GM21526 (cell line): ENCODE measurements at regions not wholly inside any gene's neighbourhood (a gene's known extent, or its start where the extent isn't known, plus 50 kb on each side); places are given as distances from the start of the nearest gene placed in this dataset.
"Not testable (repeated sequence)": the region's sequence is repeated elsewhere in the genome, so short reads cannot be mapped to it uniquely, and the experiment has no call there.

Source experiments
- ATAC-seq: cut with Tn5 transposase; IDR thresholded peaks from one replicate; pipeline ENCODE4 v1.9.1; 2021; ENCODE audit warnings: moderate library complexity; ENCODE audit not compliant: unreplicated experiment, low FRiP score

GRCh38 chr21:27067226-27067625 is 100.3 kb upstream of the ADAMTS5 start:
- ATAC-seq: no peak

GRCh38 chr21:27062443-27062842 is 95.6 kb upstream of the ADAMTS5 start:
- ATAC-seq: no peak

- no peak for ATAC-seq
Observed at GRCh38 chr21:27061770-27062169, 94.9 kb upstream of the ADAMTS5 start.

DNA sequence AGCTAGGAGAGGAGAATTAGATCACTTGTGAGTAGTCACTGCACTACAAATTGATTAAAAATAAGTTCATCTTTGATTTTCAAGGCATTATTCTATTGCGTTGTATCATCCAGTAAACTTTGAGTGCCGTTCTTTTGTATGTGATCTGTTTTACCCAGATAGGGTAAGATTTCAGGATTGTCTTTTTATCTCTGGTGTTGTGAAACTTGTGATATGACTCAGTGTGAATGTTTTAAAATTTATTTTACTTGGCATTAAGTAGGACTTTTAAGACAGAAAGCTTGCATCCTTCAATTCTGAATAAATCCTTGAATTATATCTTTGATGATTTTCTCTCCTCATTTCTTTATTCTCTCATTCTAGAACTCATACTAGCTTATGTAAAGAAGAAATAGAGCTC is 93.3 kb upstream of the ADAMTS5 start:
- ATAC-seq: no peak

DNA sequence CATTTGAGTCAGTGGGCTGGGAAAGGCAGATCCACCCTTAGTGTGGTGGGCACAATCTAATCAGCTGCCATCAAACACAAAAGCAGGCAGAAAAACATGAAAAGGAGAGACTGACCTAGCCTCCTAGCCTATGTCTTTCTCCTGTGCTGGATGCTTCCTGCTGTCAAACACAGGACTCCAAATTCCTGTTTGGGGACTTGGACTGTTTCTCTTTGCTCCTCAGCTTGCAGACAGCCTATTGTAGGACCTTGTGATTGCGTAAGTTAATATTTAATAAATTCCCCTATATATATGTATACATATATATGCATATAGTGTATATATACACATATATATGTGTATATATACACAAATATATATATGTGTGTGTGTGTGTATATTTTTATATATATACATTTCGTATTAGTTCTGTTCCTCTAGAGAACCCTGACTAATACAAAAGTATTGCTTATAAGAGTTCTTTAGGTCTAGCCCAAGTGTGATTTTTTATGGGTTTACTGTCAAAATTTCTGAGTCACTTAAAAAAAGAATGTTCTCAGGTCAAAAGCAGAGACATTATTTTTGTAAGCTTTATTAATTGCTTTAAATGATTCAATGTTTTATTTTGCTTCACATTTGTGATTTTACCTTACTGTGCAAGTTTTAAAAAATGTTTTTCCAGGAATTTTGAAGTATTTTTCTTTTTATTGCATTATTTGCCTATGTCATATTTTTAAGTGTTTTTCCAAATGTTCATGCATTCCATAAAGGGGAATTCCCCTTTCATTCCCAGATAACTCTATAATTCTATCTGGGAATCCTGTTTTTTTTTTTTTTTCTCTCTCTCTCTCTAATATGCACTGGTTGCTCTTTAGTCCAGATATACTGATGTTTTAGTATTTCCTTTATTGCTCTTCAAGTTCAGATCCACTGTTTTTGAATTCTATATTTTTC is 92.1 kb upstream of the ADAMTS5 start:
- no peak for ATAC-seq

DNA sequence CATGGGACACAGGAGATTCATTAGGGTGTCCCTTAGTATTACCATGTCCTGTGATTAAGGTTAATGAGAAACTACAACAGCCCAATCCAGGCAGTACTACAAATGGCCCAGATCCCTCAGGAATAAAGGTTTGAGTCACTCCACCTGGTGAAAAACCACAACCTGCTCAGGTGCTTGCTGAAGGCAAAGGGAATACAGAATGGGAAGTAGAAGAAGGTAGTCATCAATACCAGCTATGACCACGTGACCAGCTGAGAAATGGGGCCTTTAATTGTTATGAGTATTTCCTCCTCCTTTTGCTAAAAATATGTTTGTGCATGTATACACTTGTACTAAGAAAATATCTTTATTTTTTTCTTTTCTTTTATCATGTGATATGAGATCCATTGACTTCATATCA is 91.1 kb upstream of the ADAMTS5 start:
- no peak for ATAC-seq

DNA sequence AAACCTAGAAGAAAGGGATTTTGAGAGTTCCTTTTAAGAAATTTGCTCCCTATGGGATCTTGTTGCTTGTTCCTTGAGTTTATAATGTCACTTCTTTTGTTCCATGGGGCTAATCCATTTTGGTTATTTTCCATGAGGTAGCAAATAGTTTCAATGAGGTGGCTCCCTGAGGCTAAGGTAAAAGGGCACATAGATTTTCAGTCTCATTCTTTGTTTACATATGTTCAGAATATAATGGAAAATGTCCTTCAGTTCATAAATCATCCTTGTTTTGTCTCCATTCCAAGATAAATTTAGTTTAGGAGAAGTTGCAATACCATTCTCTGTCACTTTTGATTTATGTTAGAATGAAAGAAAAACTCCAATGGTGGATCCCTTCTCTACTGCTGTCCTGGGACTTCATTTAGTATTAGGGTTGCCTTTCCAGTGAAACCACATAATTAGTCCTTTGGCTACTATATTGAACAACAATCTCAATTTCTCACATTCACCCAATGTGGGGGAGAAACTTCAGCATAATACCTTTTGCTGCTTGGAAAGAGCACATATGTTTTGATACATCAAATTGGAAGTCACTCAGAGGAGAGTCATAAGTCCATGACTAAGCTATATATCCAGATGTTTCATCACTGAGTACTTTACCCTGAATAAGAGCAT is 80.9 kb upstream of the ADAMTS5 start:
- ATAC-seq: no peak

DNA sequence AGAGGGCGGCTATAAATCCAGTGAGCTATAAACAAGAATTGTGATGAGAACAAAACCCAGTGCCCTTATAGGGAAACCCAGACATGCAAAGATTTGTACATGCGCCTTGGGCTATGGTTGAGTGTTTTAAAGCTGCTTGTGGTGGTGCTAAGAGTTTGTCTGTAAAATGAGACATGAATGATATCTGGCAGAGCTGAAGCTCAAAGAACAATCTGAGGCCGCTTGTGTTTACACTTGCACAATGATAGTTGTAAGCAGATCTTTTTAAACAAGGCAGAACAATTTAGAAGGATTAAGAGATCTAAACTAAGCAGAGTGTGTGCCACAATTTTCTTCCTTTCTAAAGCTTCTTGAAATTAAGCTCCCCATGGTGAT is 80.4 kb upstream of the ADAMTS5 start:
- no peak for ATAC-seq

- ATAC-seq: no peak
Observed at GRCh38 chr21:27045281-27045985, 78.5 kb upstream of the ADAMTS5 start.

- ATAC-seq: no peak
Observed at GRCh38 chr21:27043377-27043776, 76.5 kb upstream of the ADAMTS5 start.

DNA sequence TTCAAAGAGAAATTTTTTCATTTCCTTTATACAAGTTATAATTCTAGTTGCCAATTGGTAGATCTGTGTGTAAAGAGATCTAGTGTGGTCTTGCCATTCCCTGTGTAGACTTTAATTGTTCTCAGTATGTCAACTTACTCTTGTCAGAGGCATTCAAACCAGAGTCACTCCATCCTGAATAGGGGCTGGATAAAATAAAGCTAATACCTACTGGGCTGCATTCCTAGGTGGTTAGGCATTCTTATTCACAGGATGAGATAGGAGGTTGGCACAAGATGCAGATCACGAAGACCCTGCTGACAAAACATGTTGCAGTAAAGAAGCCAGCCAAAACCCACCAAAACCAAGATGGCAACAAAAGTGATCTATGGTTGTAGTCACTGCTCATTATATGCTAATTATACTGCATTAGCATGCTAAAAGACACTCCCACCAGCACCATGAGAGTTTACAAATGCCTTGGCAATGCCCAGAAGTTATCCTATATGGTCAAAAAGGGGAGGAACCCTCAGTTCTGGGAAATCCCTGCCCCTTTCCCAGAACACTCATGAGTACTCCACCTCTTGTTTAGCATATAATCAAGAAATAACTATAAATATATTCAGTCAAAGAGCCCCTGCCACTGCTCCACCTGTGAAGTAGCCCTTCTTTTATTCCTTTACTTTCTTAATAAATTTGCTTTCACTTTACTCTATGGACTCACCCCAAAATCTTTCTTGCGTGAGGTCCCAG is 74.0 kb upstream of the ADAMTS5 start:
- no peak for ATAC-seq

DNA sequence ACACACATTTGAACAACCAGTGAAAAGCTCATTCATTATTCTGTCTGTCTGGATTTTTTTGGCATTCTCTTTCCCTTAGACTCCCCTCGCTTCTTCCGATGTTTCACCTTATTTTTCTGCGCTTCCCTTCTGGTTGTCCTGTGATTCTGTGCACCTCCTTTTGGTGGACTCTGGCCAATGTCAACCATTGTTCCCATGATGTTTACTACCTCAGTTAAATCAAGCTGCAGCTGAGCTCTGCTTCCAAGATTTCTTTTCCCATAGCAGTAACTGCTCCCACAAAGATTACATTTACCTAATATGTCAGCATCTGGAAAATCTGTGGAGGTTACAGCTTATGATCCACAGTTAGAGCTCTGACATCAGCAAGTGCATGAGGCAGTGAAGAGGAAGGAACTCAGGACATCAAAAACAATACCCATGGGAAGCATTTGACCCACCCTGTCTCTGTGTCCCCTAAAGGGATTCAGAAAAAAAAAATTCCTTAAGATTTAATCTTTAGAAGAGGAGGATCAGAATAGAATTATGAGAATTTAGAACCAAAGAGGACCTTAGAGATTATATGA is 69.9 kb upstream of the ADAMTS5 start:
- ATAC-seq: no peak

DNA sequence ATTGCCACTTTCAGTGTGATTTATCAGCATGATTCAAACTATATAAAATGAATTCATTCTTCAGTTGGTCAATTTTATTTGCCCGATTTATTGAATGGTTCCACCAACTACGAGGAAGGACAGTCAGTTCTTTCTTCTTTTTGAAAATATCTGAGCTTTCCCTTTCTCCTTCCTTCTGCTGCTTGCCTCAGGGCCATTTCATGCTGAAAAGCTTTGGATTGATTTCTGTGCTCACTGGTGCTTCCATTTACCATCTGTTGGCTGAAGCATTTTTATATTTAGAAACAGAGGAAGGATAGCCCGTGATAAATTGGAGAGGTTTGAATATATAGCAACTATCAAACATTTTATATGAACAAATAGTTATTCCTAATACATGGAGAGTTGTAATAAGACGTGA is 68.9 kb upstream of the ADAMTS5 start:
- ATAC-seq: no peak

GRCh38 chr21:27034796-27035195 is 67.9 kb upstream of the ADAMTS5 start:
- ATAC-seq: no peak

DNA sequence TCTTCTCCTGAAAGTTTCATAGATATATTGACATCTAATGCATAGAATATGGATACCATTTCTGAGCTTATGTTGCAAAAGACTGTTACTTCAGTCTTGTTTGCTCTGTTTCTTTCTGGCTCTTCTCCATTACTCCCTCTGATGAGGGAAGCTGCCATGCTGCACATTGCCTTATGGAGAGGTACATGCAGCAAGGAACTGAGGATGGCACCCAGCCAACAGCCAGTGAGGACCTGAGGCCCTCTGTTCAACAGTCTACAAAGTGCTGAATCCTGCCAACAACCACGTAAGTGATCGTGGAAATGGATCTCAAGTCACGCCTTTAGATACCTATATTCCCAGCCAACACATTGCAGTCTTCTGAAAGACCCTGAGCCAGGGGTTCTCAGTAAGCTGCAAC is 66.6 kb upstream of the ADAMTS5 start:
- ATAC-seq: no peak

DNA sequence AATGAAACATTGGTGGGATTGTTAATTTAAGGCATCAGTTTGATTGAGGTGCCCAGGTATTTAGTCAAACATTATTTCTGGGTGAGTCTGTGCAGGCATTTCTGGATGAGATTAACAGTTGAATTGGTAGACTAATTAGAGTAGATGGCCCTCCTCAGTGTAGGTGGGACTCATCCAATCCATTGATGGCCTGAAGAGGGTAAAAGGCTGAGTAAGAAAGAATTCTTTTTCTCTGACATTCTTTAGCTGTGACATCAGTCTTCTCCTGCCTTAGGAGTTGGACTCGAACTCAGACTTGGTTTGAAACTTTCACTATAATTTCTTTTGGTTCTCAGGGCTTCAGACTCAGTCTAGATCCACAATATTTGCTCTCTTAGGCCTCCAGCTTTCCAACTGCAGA is 59.6 kb upstream of the ADAMTS5 start:
- no peak for ATAC-seq

DNA sequence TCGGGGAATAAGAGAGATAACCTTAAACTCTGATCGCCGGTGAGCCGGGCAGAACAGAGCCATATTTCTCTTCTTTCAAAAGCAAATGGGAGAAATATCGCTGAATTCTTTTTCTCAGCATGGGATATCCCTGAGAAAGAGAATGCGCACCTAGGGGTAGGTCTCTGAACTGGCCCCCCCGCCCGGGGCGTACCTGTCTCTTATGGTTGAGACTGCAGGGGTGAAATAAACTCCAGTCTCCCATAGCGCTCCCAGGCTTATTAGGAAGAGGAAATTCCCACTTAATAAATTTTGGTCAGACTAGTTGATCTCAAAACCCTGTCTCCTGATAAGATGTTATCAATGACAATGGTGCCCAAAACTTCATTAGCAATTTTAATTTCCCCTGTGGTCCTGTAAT is 58.8 kb upstream of the ADAMTS5 start:
- not testable (repeated sequence) for ATAC-seq

DNA sequence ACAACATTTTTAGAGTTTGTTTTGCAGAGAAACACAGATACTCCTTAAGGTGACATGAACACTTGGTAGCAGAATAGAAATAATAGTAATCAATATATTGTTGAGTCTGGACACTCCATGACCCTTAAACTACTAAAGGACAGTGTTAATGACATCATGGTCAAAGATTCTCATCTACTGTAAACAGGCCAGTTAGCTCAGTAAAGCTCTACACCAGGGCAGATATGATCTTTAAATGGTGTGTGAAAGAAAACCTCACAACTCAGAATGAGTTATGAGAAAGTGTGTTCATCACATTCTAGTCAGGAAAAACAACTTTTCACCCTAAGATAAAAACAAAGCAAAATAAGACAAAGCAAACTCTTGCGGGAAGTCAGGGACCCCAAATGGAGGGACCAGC is 58.1 kb upstream of the ADAMTS5 start:
- ATAC-seq: no peak

DNA sequence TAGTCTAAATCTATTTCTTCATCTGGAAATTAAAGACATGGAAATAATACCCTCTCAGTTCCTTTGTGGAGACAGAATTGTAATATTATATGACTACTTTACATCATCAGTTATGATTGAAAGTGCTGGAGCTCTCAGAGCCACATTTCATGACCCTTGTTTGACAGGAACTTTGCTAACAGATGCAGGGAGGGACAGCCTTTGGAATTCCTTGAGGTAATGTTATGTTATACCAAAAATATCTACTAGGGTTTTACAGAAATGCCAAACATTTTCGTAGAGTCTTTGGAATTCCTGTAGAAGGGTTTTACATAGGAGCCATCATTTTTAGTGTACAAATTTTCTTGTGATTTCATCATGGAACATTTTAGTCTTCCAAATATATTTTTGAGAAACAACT is 57.4 kb upstream of the ADAMTS5 start:
- ATAC-seq: no peak

DNA sequence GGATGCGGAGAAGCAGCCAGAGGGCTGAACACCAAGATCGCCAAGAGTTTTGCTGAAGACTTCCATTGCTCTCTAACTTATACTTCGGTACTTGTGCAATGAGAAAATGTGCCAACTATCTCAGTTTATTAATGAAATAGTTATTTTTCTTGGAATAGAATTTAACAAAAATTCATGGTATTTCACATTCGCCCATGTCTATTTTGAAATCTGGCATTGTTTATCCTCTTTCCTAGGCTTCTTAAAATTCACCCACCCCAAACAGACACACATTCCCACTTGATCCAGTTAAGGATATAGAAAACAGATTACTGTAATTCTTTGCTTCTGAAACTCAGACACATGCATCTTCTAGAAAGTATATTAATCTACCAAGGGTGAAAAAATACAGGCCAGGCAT is 56.3 kb upstream of the ADAMTS5 start:
- ATAC-seq: no peak
